Lower leg skin (tissue), 4 donors: ENCODE measurements at regions not wholly inside any gene's neighbourhood (a gene's known extent, or its start where the extent isn't known, plus 50 kb on each side); places are given as distances from the start of the nearest gene placed in this dataset.

ENCODE experiments used
- DNase-seq, 2 donors: peaks; one replicate each; pipeline ENCODE4 v3.0.0-alpha.2; 2019; ENCODE audit warnings: low spot score in 2 of 2
- H3K4me3 ChIP-seq: fragments of 200-600 bp; sonication (generic); 2 replicates; pipeline ENCODE4 v1.5.1; 2017; ENCODE audit warnings: mild to moderate bottlenecking, low read depth; ENCODE audit not compliant: poor library complexity, severe bottlenecking
- POLR2A ChIP-seq, 2 donors: fragments of 450-650 bp; IDR thresholded peaks; one replicate each; pipeline ENCODE4 v1.6.1; 2016 to 2017; ENCODE audit warnings: antibody characterized with exemption in 2 of 2, mild to moderate bottlenecking in 1 of 2, moderate library complexity in 1 of 2
- WGBS, 2 donors: methylation state at CpG; one replicate each; pipeline ENCODE4 v1.1.5; 2018; 5-methylcytosine and 5-hydroxymethylcytosine counted together
- intact Hi-C: fragments of 100-400 bp; cut with DNase I; formaldehyde crosslinking; loops from one replicate; pipeline ENCODE4 v1.15.0; 2023; ENCODE audit warnings: low total_unique reads
- TF ChIP-seq, protein P1 (sequence below), 3 donors: fragments of 450-650 bp; IDR thresholded peaks; one replicate each; pipeline ENCODE4 v1.5.1; 2016; ENCODE audit warnings: antibody characterized with exemption in 3 of 3, mild to moderate bottlenecking in 3 of 3, moderate library complexity in 2 of 3

GRCh38 chr18:2417861-2418610 is 153.3 kb downstream of the METTL4 start:
- no peak for DNase-seq
- intact Hi-C loops, result no loop called here
- no peak overlapping the region for H3K4me3 ChIP-seq
- 63 to 68% methylated on average over 5 of the region's 5 CpGs for WGBS, 2 donors
- TF ChIP-seq, protein P1, sequence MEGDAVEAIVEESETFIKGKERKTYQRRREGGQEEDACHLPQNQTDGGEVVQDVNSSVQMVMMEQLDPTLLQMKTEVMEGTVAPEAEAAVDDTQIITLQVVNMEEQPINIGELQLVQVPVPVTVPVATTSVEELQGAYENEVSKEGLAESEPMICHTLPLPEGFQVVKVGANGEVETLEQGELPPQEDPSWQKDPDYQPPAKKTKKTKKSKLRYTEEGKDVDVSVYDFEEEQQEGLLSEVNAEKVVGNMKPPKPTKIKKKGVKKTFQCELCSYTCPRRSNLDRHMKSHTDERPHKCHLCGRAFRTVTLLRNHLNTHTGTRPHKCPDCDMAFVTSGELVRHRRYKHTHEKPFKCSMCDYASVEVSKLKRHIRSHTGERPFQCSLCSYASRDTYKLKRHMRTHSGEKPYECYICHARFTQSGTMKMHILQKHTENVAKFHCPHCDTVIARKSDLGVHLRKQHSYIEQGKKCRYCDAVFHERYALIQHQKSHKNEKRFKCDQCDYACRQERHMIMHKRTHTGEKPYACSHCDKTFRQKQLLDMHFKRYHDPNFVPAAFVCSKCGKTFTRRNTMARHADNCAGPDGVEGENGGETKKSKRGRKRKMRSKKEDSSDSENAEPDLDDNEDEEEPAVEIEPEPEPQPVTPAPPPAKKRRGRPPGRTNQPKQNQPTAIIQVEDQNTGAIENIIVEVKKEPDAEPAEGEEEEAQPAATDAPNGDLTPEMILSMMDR (IDR thresholded peaks at IDR 0.05), result no peak
- no peak for TF ChIP-seq POLR2A (IDR thresholded peaks at IDR 0.05)

DNA sequence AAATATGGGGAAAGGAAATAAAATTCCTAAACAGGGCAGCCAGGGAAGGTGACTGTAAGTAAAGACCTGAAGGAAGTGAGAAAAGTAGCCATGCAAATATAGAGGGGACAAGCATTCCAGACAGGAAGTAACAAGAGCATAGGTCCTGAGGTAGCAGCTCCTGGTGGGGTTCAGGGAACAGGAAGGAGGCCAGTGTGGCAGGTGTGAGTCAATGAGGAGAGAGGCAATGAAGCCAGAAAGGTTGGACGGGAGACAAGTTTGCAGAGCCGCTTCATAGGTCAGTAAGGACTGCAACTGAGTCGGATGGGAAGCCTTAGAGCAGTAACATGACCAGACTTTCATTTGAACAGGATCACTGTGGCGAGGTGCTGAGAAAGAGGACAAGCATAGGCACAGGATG is 150.9 kb downstream of the METTL4 start:
- intact Hi-C loops, result no loop called here
- no peak for DNase-seq
- WGBS, 2 donors, result 84 to 85% methylated on average over 4 of the region's 4 CpGs

GRCh38 chr18:2423761-2424160 is 147.5 kb downstream of the METTL4 start:
- 41 to 48% methylated on average over 5 of the region's 5 CpGs for WGBS, 2 donors
- DNase-seq, result no peak
- H3K4me3 ChIP-seq, result no peak overlapping the region
- intact Hi-C loops, result no loop called here
- TF ChIP-seq, protein P1 (IDR thresholded peaks at IDR 0.05), result no peak

More for the DNA sequence above, 150.9 kb downstream of the METTL4 start:
- no peak overlapping the region for H3K4me3 ChIP-seq
- TF ChIP-seq, protein P1 (IDR thresholded peaks at IDR 0.05), result no peak
- no peak for TF ChIP-seq POLR2A (IDR thresholded peaks at IDR 0.05)

DNA sequence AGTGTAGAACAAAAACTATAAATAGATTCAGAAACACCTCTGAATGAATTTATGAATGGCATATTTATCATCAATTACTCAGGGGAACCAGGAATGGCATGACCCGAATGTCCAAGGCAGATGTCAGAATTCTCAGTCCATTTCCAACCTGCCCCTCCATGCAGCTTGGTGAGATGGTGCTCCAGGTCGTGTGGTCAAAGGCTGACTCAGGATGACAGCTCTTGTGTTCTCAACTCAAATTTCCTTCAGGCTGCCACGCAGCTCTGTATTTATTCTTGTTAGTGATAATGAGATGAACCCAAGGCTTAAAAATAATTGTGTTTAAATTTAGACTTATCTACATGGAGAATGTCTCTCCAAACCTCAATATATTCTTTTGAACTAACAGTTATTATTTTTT is 146.9 kb downstream of the METTL4 start:
- no peak overlapping the region for H3K4me3 ChIP-seq
- DNase-seq, result no peak
- no peak for TF ChIP-seq POLR2A (IDR thresholded peaks at IDR 0.05)
- TF ChIP-seq, protein P1 (IDR thresholded peaks at IDR 0.05), result no peak
- 60 to 73% methylated on average over 3 of the region's 3 CpGs for WGBS, 2 donors
- intact Hi-C loops, result no loop called here

DNA sequence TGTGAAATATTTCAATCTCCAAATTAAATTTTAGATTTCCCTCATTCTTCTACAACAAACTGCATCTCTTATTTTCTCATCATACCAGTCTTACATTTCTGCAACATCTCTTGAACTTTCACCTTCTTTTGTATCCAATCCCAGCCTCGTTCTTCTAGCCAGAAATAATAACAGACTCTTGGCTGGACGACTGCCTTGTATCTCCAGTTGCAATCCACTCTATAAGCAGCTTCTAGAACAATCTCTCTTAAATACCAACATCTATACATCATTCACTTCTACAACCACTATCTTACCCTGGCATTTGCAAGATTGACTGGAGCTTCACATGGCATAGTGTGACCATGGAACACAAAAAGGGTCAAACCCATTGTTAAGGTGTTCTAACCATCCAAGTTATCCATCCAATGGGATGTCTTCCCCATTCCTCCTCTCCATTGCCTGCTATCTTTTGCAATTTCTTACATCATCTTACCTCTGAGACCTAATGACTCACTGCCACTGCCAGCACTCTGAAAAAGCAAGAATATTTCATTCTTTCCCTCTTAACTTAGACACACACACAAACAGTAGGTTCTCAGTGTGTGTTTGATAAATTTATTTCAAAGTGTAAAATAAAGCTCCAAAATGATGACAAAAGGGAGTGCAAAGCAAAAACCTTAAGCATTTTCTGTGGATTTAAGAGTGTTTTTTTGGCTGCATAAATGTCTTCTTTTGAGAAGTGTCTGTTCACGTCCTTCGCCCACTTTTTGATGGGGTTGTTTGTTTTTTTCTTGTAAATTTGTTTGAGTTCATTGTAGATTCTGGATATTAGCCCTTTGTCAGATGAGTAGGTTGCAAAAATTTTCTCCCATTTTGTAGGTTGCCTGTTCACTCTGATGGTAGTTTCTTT is 145.6 kb downstream of the METTL4 start:
- no peak overlapping the region for H3K4me3 ChIP-seq
- TF ChIP-seq, protein P1 (IDR thresholded peaks at IDR 0.05), result no peak
- no peak for DNase-seq
- intact Hi-C loops, result no loop called here
- WGBS, 2 donors, result 64 to 71% methylated on average over 4 of the region's 4 CpGs
